H1 (cell line): ENCODE measurements at regions not wholly inside any gene's neighbourhood (a gene's known extent, or its start where the extent isn't known, plus 50 kb on each side); places are given as distances from the start of the nearest gene placed in this dataset.

Source experiments
- BCL11A ChIP-seq, 2 experiments: IDR thresholded peaks; one replicate each; pipeline ENCODE4 v1.6.1; 2011; ENCODE audit warnings: low read depth in 2 of 2, low read length in 2 of 2, mild to moderate bottlenecking in 2 of 2
- CBX5 ChIP-seq: fragments of 300-800, 300-1000 bp; sonication (generic); IDR thresholded peaks from 2 replicates; pipeline ENCODE4 v1.7.1; 2016; ENCODE audit warnings: antibody characterized with exemption, low read length, low read depth
- CEBPB ChIP-seq: IDR thresholded peaks from 2 replicates; pipeline ENCODE4 v1.6.1; 2012; ENCODE audit warnings: low read depth, low read length
- CREB1 ChIP-seq: IDR thresholded peaks from 2 replicates; pipeline ENCODE4 v1.6.1; 2012; ENCODE audit warnings: inconsistent platforms
- NANOG ChIP-seq: IDR thresholded peaks from 2 replicates; pipeline ENCODE4 v1.6.1; 2011; ENCODE audit warnings: low read length, low read depth, mild to moderate bottlenecking, inconsistent platforms; ENCODE audit not compliant: insufficient read depth, poor library complexity, severe bottlenecking
- NRF1 ChIP-seq: IDR thresholded peaks from 2 replicates; pipeline ENCODE4 v1.6.1; 2011; ENCODE audit warnings: mild to moderate bottlenecking, low read depth, low read length, improper control_type of control experiment
- RBBP5 ChIP-seq: IDR thresholded peaks from 2 replicates; pipeline ENCODE4 v1.7.1; 2012; ENCODE audit warnings: low read depth, mild to moderate bottlenecking, inconsistent platforms, low read length, moderate library complexity, borderline replicate concordance
- RFX5 ChIP-seq: IDR thresholded peaks from 2 replicates; pipeline ENCODE4 v1.6.1; 2011; ENCODE audit warnings: low read depth, low read length, improper control_type of control experiment, borderline replicate concordance
- SUZ12 ChIP-seq: fragments of 200-600 bp; sonication (generic); IDR thresholded peaks from 2 replicates; pipeline ENCODE4 v1.6.1; 2012; ENCODE audit warnings: mild to moderate bottlenecking, inconsistent platforms, low read length, moderate library complexity, mixed read lengths
- TAF7 ChIP-seq: optimal IDR thresholded peaks from 2 replicates; pipeline ENCODE3; 2011; ENCODE audit warnings: low read depth, mild to moderate bottlenecking, inconsistent platforms, low read length, moderate library complexity, borderline replicate concordance
- TF ChIP-seq, protein P1 (sequence below): fragments of 300-600 bp; sonication (generic); IDR thresholded peaks from 2 replicates; pipeline ENCODE4 v1.7.1; 2012; ENCODE audit warnings: low read length, moderate library complexity, mild to moderate bottlenecking, inconsistent platforms; ENCODE audit not compliant: insufficient replicate concordance
- TF ChIP-seq, protein P2 (sequence below): IDR thresholded peaks from 2 replicates; pipeline ENCODE4 v1.6.1; 2012; ENCODE audit warnings: inconsistent platforms

DNA sequence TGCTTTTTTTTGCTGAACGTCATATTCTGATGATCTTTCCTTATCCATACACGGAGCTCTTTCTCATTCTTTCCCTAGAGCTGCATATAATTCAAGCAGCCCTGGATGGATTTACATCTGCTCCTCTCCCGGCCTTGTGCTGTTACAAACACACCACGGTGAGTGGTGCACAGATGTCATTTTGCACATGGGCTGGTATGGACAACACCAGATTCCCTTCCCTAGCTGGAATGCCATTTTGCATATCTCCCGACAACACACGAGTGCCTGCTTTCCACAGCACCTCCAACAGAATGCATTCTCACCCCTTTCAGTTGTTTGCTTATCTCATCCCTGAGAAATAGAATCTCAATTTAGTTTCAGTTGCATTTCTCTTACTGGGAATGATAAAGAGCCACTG, 69.5 kb upstream of the AFDN start (continued):
- TF ChIP-seq, protein P1, sequence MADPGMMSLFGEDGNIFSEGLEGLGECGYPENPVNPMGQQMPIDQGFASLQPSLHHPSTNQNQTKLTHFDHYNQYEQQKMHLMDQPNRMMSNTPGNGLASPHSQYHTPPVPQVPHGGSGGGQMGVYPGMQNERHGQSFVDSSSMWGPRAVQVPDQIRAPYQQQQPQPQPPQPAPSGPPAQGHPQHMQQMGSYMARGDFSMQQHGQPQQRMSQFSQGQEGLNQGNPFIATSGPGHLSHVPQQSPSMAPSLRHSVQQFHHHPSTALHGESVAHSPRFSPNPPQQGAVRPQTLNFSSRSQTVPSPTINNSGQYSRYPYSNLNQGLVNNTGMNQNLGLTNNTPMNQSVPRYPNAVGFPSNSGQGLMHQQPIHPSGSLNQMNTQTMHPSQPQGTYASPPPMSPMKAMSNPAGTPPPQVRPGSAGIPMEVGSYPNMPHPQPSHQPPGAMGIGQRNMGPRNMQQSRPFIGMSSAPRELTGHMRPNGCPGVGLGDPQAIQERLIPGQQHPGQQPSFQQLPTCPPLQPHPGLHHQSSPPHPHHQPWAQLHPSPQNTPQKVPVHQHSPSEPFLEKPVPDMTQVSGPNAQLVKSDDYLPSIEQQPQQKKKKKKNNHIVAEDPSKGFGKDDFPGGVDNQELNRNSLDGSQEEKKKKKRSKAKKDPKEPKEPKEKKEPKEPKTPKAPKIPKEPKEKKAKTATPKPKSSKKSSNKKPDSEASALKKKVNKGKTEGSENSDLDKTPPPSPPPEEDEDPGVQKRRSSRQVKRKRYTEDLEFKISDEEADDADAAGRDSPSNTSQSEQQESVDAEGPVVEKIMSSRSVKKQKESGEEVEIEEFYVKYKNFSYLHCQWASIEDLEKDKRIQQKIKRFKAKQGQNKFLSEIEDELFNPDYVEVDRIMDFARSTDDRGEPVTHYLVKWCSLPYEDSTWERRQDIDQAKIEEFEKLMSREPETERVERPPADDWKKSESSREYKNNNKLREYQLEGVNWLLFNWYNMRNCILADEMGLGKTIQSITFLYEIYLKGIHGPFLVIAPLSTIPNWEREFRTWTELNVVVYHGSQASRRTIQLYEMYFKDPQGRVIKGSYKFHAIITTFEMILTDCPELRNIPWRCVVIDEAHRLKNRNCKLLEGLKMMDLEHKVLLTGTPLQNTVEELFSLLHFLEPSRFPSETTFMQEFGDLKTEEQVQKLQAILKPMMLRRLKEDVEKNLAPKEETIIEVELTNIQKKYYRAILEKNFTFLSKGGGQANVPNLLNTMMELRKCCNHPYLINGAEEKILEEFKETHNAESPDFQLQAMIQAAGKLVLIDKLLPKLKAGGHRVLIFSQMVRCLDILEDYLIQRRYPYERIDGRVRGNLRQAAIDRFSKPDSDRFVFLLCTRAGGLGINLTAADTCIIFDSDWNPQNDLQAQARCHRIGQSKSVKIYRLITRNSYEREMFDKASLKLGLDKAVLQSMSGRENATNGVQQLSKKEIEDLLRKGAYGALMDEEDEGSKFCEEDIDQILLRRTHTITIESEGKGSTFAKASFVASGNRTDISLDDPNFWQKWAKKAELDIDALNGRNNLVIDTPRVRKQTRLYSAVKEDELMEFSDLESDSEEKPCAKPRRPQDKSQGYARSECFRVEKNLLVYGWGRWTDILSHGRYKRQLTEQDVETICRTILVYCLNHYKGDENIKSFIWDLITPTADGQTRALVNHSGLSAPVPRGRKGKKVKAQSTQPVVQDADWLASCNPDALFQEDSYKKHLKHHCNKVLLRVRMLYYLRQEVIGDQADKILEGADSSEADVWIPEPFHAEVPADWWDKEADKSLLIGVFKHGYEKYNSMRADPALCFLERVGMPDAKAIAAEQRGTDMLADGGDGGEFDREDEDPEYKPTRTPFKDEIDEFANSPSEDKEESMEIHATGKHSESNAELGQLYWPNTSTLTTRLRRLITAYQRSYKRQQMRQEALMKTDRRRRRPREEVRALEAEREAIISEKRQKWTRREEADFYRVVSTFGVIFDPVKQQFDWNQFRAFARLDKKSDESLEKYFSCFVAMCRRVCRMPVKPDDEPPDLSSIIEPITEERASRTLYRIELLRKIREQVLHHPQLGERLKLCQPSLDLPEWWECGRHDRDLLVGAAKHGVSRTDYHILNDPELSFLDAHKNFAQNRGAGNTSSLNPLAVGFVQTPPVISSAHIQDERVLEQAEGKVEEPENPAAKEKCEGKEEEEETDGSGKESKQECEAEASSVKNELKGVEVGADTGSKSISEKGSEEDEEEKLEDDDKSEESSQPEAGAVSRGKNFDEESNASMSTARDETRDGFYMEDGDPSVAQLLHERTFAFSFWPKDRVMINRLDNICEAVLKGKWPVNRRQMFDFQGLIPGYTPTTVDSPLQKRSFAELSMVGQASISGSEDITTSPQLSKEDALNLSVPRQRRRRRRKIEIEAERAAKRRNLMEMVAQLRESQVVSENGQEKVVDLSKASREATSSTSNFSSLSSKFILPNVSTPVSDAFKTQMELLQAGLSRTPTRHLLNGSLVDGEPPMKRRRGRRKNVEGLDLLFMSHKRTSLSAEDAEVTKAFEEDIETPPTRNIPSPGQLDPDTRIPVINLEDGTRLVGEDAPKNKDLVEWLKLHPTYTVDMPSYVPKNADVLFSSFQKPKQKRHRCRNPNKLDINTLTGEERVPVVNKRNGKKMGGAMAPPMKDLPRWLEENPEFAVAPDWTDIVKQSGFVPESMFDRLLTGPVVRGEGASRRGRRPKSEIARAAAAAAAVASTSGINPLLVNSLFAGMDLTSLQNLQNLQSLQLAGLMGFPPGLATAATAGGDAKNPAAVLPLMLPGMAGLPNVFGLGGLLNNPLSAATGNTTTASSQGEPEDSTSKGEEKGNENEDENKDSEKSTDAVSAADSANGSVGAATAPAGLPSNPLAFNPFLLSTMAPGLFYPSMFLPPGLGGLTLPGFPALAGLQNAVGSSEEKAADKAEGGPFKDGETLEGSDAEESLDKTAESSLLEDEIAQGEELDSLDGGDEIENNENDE = no peak
- TF ChIP-seq RFX5 (no peak), CREB1 (no peak), BCL11A (IDR thresholded peaks at IDR 0.05; ENCODE audit: low read depth in 2 of 2, low read length in 2 of 2) (no peak), SUZ12 (no peak), RBBP5 (no peak), NANOG (no peak), CBX5 (no peak), CEBPB (no peak), NRF1 (no peak), TAF7 (no peak)
- TF ChIP-seq, protein P2, sequence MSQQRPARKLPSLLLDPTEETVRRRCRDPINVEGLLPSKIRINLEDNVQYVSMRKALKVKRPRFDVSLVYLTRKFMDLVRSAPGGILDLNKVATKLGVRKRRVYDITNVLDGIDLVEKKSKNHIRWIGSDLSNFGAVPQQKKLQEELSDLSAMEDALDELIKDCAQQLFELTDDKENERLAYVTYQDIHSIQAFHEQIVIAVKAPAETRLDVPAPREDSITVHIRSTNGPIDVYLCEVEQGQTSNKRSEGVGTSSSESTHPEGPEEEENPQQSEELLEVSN = no peak
